Ovary (tissue), 7 donors: ENCODE measurements at regions not wholly inside any gene's neighbourhood (a gene's known extent, or its start where the extent isn't known, plus 50 kb on each side); places are given as distances from the start of the nearest gene placed in this dataset.

Experiments used
- DNase-seq, 5 donors: peaks; one replicate each; pipeline ENCODE4 v3.0.0-alpha.2; 2019 to 2020
- H3K27ac ChIP-seq, 2 donors: fragments of 200-600 bp; one replicate each; pipeline versions ENCODE4 v1.5.1 to v1.8.0; 2019 to 2022
- H3K27me3 ChIP-seq: fragments of 200-600 bp; one replicate; pipeline ENCODE4 v1.8.0; 2022
- H3K36me3 ChIP-seq: fragments of 200-600 bp; sonication (generic); one replicate; pipeline ENCODE4 v1.5.1; 2019
- H3K4me1 ChIP-seq: one replicate; pipeline ENCODE4 v1.8.1; 2013; ENCODE audit warnings: mild to moderate bottlenecking, moderate library complexity; ENCODE audit not compliant: insufficient read depth
- H3K4me3 ChIP-seq: fragments of 200-600 bp; sonication (generic); one replicate; pipeline ENCODE4 v1.5.1; 2017
- H3K9me3 ChIP-seq, 2 donors: fragments of 200-600 bp in 1 of 2; sonication (generic) in 1 of 2; one replicate each; pipeline versions ENCODE4 v1.5.1 to v1.8.1; 2013 to 2019; ENCODE audit warnings: mild to moderate bottlenecking in 1 of 2, moderate library complexity in 1 of 2
- CTCF ChIP-seq, 3 donors: fragments of 450-650 bp in 2 of 3; fragments of 200-600 bp in 1 of 3; IDR thresholded peaks; one replicate each; pipeline versions ENCODE4 v1.5.1 to v1.8.0; 2016 to 2022; ENCODE audit warnings: antibody characterized with exemption in 3 of 3, mild to moderate bottlenecking in 1 of 3
- EP300 ChIP-seq: sonication (generic); formaldehyde crosslinking; IDR thresholded peaks from one replicate; pipeline ENCODE4 v1.6.1; 2017; ENCODE audit warnings: antibody characterized with exemption
- POLR2A ChIP-seq: fragments of 450-650 bp; IDR thresholded peaks from one replicate; pipeline ENCODE4 v1.6.1; 2017; ENCODE audit warnings: antibody characterized with exemption, mild to moderate bottlenecking, moderate library complexity
- WGBS, 3 donors: extraction: QIAGEN DNeasy Blood & Tissue Kit in 1 of 3; methylation state at CpG; one replicate each; pipeline versions ENCODE4 v1.1.5 to v1.1.7; 2013 to 2017; 5-methylcytosine and 5-hydroxymethylcytosine counted together
- intact Hi-C, 4 donors: fragments of 100-400 bp; cut with DNase I; formaldehyde crosslinking; loops; one replicate each; pipeline versions ENCODE4 v1.11.0 to v1.15.1; 2022 to 2023
- donor health status: DM: no; HTN: no; CAD: no; lungs with moderate emphysema.
- donor health status: DM: no; HTN: no; CAD: no.
- donor health status: Bipolar disorder and iron deficiency.
- donor health status: DM: no; HTN: no; CAD: no.
- donor health status: DM: yes; HTN: yes; CAD: no.

GRCh38 chr13:57018915-57019314, 121.8 kb upstream of the PRR20A start:
- no peak overlapping the region for H3K4me3 ChIP-seq
- TF ChIP-seq EP300 (no peak), CTCF (IDR thresholded peaks at IDR 0.05) (no peak), POLR2A (no peak)
- H3K4me1 ChIP-seq = no peaks in the 10 kb centered on the region
- WGBS, 3 donors = 72 to 76% (median 73%) methylated on average over 8 of the region's 8 CpGs
- no peaks in the 10 kb centered on the region for H3K27me3 ChIP-seq
- DNase-seq = no peak
- H3K9me3 ChIP-seq = no peaks in the 10 kb centered on the region
- intact Hi-C loops = no loop called here
- H3K27ac ChIP-seq = no peak overlapping the region
- H3K36me3 ChIP-seq = no peaks in the 10 kb centered on the region

- Histone ChIP-seq H3K4me1 (no peaks in the 10 kb centered on the region), H3K9me3 (no peaks in the 10 kb centered on the region), H3K27me3 (no peaks in the 10 kb centered on the region), H3K27ac (no peak overlapping the region), H3K36me3 (no peaks in the 10 kb centered on the region), H3K4me3 (no peak overlapping the region)
- TF ChIP-seq POLR2A = no peak
- TF ChIP-seq EP300 = no peak
- TF ChIP-seq CTCF (IDR thresholded peaks at IDR 0.05) = no peak
- 92 to 95% (median 95%) methylated on average over 6 of the region's 6 CpGs for WGBS, 3 donors
- intact Hi-C loops = no loop called here
- no peak for DNase-seq
Observed at GRCh38 chr13:57030671-57031070, 110.0 kb upstream of the PRR20A start.

- Histone ChIP-seq H3K9me3 (no peaks in the 10 kb centered on the region), H3K36me3 (no peaks in the 10 kb centered on the region), H3K4me1 (no peaks in the 10 kb centered on the region), H3K4me3 (no peak overlapping the region), H3K27me3 (no peaks in the 10 kb centered on the region), H3K27ac (no peak overlapping the region)
- WGBS, 3 donors = 87 to 90% (median 88%) methylated on average over 4 of the region's 4 CpGs
- intact Hi-C loops = no loop called here
- TF ChIP-seq EP300 = no peak
- TF ChIP-seq POLR2A = no peak
- no peak for TF ChIP-seq CTCF (IDR thresholded peaks at IDR 0.05)
- no peak for DNase-seq
Observed at GRCh38 chr13:57036290-57036689, 104.4 kb upstream of the PRR20A start.

- H3K4me1 ChIP-seq = no peaks in the 10 kb centered on the region
- H3K27ac ChIP-seq = no peak overlapping the region
- no peaks in the 10 kb centered on the region for H3K27me3 ChIP-seq
- no peak for DNase-seq
- intact Hi-C loops = no loop called here
- WGBS, 3 donors = 66 to 94% (median 92%) methylated on average over 1 of the region's 1 CpG
- no peaks in the 10 kb centered on the region for H3K9me3 ChIP-seq
- H3K36me3 ChIP-seq = no peaks in the 10 kb centered on the region
- no peak for TF ChIP-seq CTCF (IDR thresholded peaks at IDR 0.05)
- TF ChIP-seq EP300 = no peak
- TF ChIP-seq POLR2A = no peak
- no peak overlapping the region for H3K4me3 ChIP-seq
Observed at GRCh38 chr13:57044910-57045309, 95.8 kb upstream of the PRR20A start.
